Thyroid gland (tissue), 4 donors: ENCODE measurements at regions not wholly inside any gene's neighbourhood (a gene's known extent, or its start where the extent isn't known, plus 50 kb on each side); places are given as distances from the start of the nearest gene placed in this dataset.

Experiments used
- DNase-seq, 2 donors: peaks; one replicate each; pipeline ENCODE4 v3.0.0-alpha.2; 2019
- H3K27ac ChIP-seq, 3 donors: fragments of 200-600 bp; sonication (generic); 1 replicate in 2 of 3; 2 replicates in 1 of 3; pipeline ENCODE4 v1.5.1; 2016 to 2019; ENCODE audit warnings: mild to moderate bottlenecking in 1 of 3, moderate library complexity in 1 of 3
- H3K27me3 ChIP-seq: fragments of 200-600 bp; sonication (generic); one replicate; pipeline ENCODE4 v1.5.1; 2019
- H3K36me3 ChIP-seq, 2 donors: fragments of 200-600 bp; sonication (generic); one replicate each; pipeline ENCODE4 v1.5.1; 2016 to 2019
- H3K4me1 ChIP-seq, 2 donors: fragments of 200-600 bp; sonication (generic); one replicate each; pipeline ENCODE4 v1.5.1; 2017 to 2019
- H3K4me3 ChIP-seq, 3 donors: fragments of 200-600 bp; sonication (generic); replicated peaks in 1 of 3; 1 replicate in 2 of 3; 2 replicates in 1 of 3; pipeline ENCODE4 v1.5.1; 2016; ENCODE audit warnings: mild to moderate bottlenecking in 1 of 3
- H3K9me3 ChIP-seq: fragments of 200-600 bp; sonication (generic); one replicate; pipeline ENCODE4 v1.5.1; 2017
- CTCF ChIP-seq, 6 experiments: fragments of 200-600 bp in 3 of 6; fragments of 450-650 bp in 3 of 6; sonication (generic) in 3 of 6; IDR thresholded peaks; one replicate each; pipeline ENCODE4 v1.5.1; 2016 to 2019; ENCODE audit warnings: antibody characterized with exemption in 6 of 6, mild to moderate bottlenecking in 2 of 6, inconsistent platforms in 1 of 6, moderate library complexity in 1 of 6
- POLR2A ChIP-seq, 2 donors: fragments of 450-650 bp; IDR thresholded peaks; one replicate each; pipeline ENCODE4 v1.6.1; 2017; ENCODE audit warnings: antibody characterized with exemption in 2 of 2, mild to moderate bottlenecking in 2 of 2, moderate library complexity in 1 of 2
- WGBS, 2 donors: methylation state at CpG; one replicate each; pipeline ENCODE4 v1.1.5; 2017; 5-methylcytosine and 5-hydroxymethylcytosine counted together
- intact Hi-C: fragments of 100-400 bp; cut with DNase I; formaldehyde crosslinking; loops from one replicate; pipeline ENCODE4 v1.15.1; 2023

DNA sequence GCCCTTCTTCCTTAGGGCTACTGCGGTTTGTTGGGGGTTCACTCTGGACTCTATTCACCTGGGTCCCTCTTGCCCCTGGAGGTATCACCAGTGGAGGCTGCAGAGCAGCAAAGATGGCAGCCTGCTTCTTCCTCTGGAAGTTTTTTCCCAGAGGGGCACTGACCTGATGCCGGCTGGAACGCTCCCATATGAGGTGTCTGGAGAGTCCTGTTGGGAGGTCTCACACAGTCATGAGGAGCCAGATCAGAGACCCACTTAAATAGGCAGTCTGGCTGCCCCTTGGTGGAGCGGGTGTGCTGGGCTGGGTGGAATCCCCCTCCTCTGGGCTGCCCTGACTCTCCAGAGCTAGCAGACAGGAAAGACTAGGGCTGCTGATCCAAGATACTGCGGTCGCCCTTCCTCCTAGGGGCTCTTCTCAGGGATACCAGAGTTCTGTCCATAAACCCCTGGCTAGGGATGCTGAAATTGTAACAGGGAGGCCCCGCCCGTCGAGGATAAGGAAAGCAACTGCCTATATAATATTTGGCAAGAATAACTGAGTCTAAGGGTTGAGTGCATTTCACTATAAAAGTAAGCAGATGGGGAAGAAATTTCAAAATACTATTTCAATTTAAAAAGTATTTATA, 140.7 kb downstream of the NOL4 start:
- no peak for DNase-seq
- H3K27me3 ChIP-seq, result no peaks in the 10 kb centered on the region
- no peak overlapping the region for H3K27ac ChIP-seq
- intact Hi-C loops, result no loop called here
- no peak overlapping the region for H3K4me3 ChIP-seq
- TF ChIP-seq CTCF (IDR thresholded peaks at IDR 0.05), result no peak
- TF ChIP-seq POLR2A (IDR thresholded peaks at IDR 0.05), result no peak
- 84 to 86% methylated on average over 9 of the region's 9 CpGs for WGBS, 2 donors
- no peaks in the 10 kb centered on the region for H3K36me3 ChIP-seq
- no peaks in the 10 kb centered on the region for H3K9me3 ChIP-seq
- no peaks in the 10 kb centered on the region for H3K4me1 ChIP-seq

DNA sequence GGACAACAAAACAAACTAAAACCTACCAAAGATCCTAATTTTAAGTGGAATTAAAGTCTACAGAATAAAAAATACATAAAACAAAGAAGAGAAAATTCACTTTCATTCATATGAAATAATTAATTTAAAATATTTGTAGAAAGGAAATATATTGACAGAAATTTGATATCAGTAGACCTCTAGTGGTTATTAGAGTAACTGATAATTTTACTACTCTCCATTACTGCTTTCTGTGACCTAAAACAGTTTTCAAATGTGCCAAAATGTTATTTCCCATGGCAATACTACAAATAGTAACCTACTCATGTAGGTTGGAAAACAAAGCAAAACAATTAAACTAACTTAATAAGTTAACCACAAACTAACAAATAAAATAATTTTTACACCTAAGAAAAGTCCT, 147.1 kb downstream of the NOL4 start:
- H3K36me3 ChIP-seq, result no peaks in the 10 kb centered on the region
- intact Hi-C loops, result no loop called here
- no peaks in the 10 kb centered on the region for H3K27me3 ChIP-seq
- no peak overlapping the region for H3K4me3 ChIP-seq
- H3K4me1 ChIP-seq, result no peaks in the 10 kb centered on the region
- H3K27ac ChIP-seq, result no peak overlapping the region
- no peak for DNase-seq
- TF ChIP-seq POLR2A (IDR thresholded peaks at IDR 0.05), result no peak
- TF ChIP-seq CTCF (IDR thresholded peaks at IDR 0.05), result peak in 2 of 6 experiments; percentile 16 to 21
- H3K9me3 ChIP-seq, result no peaks in the 10 kb centered on the region

GRCh38 chr18:34075963-34076860, 148.5 kb downstream of the NOL4 start:
- intact Hi-C loops, result no loop called here
- no peaks in the 10 kb centered on the region for H3K9me3 ChIP-seq
- no peaks in the 10 kb centered on the region for H3K4me1 ChIP-seq
- no peak for DNase-seq
- H3K27ac ChIP-seq, result no peak overlapping the region
- no peak for TF ChIP-seq CTCF (IDR thresholded peaks at IDR 0.05)
- no peak for TF ChIP-seq POLR2A (IDR thresholded peaks at IDR 0.05)
- no peaks in the 10 kb centered on the region for H3K27me3 ChIP-seq
- H3K36me3 ChIP-seq, result no peaks in the 10 kb centered on the region
- no peak overlapping the region for H3K4me3 ChIP-seq
- 90 to 92% methylated on average over 10 of the region's 10 CpGs for WGBS, 2 donors

DNA sequence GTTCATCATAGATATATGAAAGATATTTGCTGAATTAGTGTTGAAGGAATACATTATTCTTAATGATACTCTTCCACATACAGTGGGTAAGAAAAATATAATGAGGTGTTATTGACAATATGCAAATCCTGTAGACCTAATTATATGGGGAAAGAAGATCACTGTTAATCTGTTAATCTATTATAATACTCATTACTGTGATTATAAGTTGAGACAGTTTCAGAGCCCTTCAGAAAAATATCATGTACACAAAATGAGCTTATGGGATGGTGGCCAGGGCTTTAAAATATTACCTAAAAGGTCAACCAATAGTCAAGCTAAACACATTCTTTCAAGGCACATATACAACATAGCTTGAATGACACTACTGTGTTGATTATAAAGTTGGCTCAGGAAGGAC, 163.5 kb downstream of the NOL4 start:
- H3K36me3 ChIP-seq, result no peaks in the 10 kb centered on the region
- no peaks in the 10 kb centered on the region for H3K27me3 ChIP-seq
- no peak for TF ChIP-seq CTCF (IDR thresholded peaks at IDR 0.05)
- no peak for TF ChIP-seq POLR2A (IDR thresholded peaks at IDR 0.05)
- DNase-seq, result no peak
- intact Hi-C loops, result no loop called here
- H3K27ac ChIP-seq, result no peak overlapping the region
- H3K4me3 ChIP-seq, result no peak overlapping the region
- H3K4me1 ChIP-seq, result no peaks in the 10 kb centered on the region
- no peaks in the 10 kb centered on the region for H3K9me3 ChIP-seq

GRCh38 chr18:34055227-34055626, 169.5 kb downstream of the NOL4 start:
- no peak overlapping the region for H3K4me3 ChIP-seq
- no peak overlapping the region for H3K27ac ChIP-seq
- no peaks in the 10 kb centered on the region for H3K4me1 ChIP-seq
- H3K9me3 ChIP-seq, result no peaks in the 10 kb centered on the region
- TF ChIP-seq CTCF (IDR thresholded peaks at IDR 0.05) (no peak), POLR2A (IDR thresholded peaks at IDR 0.05) (no peak)
- H3K27me3 ChIP-seq, result no peaks in the 10 kb centered on the region
- WGBS, 2 donors, result 78 to 82% methylated on average over 1 of the region's 1 CpG
- DNase-seq, result no peak
- no peaks in the 10 kb centered on the region for H3K36me3 ChIP-seq
- intact Hi-C loops, result no loop called here
